ENCODE measurements at regions not wholly inside any gene's neighbourhood (a gene's known extent, or its start where the extent isn't known, plus 50 kb on each side); places are given as distances from the start of the nearest gene placed in this dataset.
"Not testable (repeated sequence)": the region's sequence is repeated elsewhere in the genome, so short reads cannot be mapped to it uniquely, and the experiment has no call there.

DNA sequence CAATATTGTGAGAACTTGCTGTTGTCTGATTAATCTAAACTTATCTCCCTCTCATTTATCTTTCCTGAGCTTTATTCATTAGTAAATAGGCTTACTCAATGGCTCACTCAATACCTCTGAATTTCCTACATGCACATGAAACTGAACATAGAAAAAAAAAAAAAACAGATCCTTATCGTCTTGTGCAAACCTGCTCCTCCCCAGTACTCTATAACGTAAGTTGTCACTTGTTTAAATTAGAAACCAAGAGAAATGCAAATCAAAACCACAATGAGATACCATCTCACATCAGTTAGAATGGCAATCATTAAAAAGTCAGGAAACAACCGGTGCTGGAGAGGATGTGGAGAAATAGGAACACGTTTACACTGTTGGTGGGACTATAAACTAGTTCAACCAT is 96.1 kb downstream of the SLC25A46 start:
- not testable (repeated sequence) for TF ChIP-seq CTCF (IDR thresholded peaks at IDR 0.05); POLR2AphosphoS5 (IDR thresholded peaks at IDR 0.05; ENCODE audit: insufficient read depth in 1 of 2, low read depth in 1 of 2); POLR2A (IDR thresholded peaks at IDR 0.05)
